ENCODE measurements at regions not wholly inside any gene's neighbourhood (a gene's known extent, or its start where the extent isn't known, plus 50 kb on each side); places are given as distances from the start of the nearest gene placed in this dataset.

- TF ChIP-seq YY1 (IDR thresholded peaks at IDR 0.05; ENCODE audit: insufficient read depth, insufficient read length) (no peak), ZNF274 (IDR thresholded peaks at IDR 0.05; ENCODE audit: low read depth, low read length) (no peak)
Observed at GRCh38 chr7:47634273-47634672, 52.4 kb upstream of the TNS3 start.
